Mesothelial cell of epicardium (in vitro differentiated cells): ENCODE measurements at regions not wholly inside any gene's neighbourhood (a gene's known extent, or its start where the extent isn't known, plus 50 kb on each side); places are given as distances from the start of the nearest gene placed in this dataset.

Experiments
- DNase-seq, 2 experiments: peaks; one replicate each; pipeline ENCODE4 v3.0.0; 2021; ENCODE audit warnings: low spot score in 2 of 2; ENCODE audit not compliant: unreplicated experiment in 2 of 2
- H3K27ac Mint-ChIP-seq: 2 replicates; pipeline ENCODE4 v1.8.0; 2021; ENCODE audit warnings: mixed read lengths
- H3K27me3 Mint-ChIP-seq: 2 replicates; pipeline ENCODE4 v1.8.0; 2021; ENCODE audit warnings: low read depth, mixed read lengths
- H3K36me3 Mint-ChIP-seq: 2 replicates; pipeline ENCODE4 v1.8.0; 2021; ENCODE audit warnings: mixed read lengths
- H3K4me1 Mint-ChIP-seq: 2 replicates; pipeline ENCODE4 v1.8.0; 2021; ENCODE audit warnings: mixed read lengths
- H3K4me3 Mint-ChIP-seq: 2 replicates; pipeline ENCODE4 v1.8.0; 2021; ENCODE audit warnings: mild to moderate bottlenecking, moderate library complexity, mixed read lengths
- H3K9me3 Mint-ChIP-seq: 2 replicates; pipeline ENCODE4 v1.8.0; 2021; ENCODE audit warnings: mixed read lengths
- TF ChIP-seq, protein P1 (sequence below): fragments of 200-600 bp; sonication (generic); IDR thresholded peaks from one replicate; pipeline ENCODE4 v1.5.0; 2021; ENCODE audit warnings: antibody characterized with exemption; ENCODE audit not compliant: unreplicated experiment

DNA sequence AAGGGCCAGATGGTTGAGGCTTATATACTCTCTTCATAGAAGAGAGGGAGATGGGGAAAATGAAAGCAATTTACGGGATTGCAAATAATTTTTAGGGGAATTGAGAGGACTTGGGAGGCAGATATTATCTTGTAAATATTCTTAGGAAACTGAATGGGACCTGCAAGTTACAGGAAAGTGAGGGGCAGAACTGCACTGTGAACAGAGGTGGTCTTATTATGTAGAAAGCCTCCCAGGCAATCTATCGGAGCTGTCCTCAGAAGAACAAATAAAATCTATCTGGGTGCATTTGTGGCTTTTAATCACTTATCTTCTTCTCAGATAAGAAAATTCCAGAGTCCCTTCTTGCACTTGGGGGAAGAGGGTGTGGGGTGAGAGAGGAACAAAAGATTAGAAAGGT, 223.5 kb downstream of the RHOU start:
- H3K4me1 Mint-ChIP-seq = peaks cover 21% of the 10 kb centered on the region
- H3K4me3 Mint-ChIP-seq = no peak overlapping the region
- no peaks in the 10 kb centered on the region for H3K36me3 Mint-ChIP-seq
- H3K27ac Mint-ChIP-seq = peak overlapping the region; percentile 41
- H3K27me3 Mint-ChIP-seq = no peaks in the 10 kb centered on the region
- no peak for DNase-seq
- TF ChIP-seq, protein P1, sequence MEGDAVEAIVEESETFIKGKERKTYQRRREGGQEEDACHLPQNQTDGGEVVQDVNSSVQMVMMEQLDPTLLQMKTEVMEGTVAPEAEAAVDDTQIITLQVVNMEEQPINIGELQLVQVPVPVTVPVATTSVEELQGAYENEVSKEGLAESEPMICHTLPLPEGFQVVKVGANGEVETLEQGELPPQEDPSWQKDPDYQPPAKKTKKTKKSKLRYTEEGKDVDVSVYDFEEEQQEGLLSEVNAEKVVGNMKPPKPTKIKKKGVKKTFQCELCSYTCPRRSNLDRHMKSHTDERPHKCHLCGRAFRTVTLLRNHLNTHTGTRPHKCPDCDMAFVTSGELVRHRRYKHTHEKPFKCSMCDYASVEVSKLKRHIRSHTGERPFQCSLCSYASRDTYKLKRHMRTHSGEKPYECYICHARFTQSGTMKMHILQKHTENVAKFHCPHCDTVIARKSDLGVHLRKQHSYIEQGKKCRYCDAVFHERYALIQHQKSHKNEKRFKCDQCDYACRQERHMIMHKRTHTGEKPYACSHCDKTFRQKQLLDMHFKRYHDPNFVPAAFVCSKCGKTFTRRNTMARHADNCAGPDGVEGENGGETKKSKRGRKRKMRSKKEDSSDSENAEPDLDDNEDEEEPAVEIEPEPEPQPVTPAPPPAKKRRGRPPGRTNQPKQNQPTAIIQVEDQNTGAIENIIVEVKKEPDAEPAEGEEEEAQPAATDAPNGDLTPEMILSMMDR = no peak
- H3K9me3 Mint-ChIP-seq = peaks cover 9% of the 10 kb centered on the region

DNA sequence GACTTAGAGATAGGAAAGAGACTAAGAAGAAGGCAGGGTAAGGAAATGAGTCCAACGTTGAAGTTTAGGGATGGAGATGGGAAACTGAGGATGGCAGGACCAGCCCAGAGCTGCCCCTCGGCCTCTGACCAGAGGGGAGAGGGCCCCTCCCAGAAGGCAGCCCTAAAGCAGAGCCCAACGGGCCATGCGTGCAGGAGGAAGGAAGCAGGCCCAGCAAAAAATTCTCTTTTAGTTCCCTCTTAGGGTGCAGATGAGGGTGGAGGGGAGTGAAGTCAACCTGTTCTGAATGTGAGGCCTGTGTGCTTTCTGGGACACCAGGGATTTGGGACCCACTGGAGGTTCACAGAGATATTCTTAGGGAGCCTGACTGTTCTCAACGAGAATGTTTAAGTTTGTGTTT, 225.4 kb downstream of the RHOU start:
- Mint-ChIP-seq H3K36me3 (no peaks in the 10 kb centered on the region), H3K9me3 (no peaks in the 10 kb centered on the region), H3K4me3 (no peak overlapping the region), H3K27ac (no peak overlapping the region), H3K4me1 (peaks cover 36% of the 10 kb centered on the region), H3K27me3 (no peaks in the 10 kb centered on the region)
- DNase-seq = no peak
- TF ChIP-seq, protein P1 = no peak

DNA sequence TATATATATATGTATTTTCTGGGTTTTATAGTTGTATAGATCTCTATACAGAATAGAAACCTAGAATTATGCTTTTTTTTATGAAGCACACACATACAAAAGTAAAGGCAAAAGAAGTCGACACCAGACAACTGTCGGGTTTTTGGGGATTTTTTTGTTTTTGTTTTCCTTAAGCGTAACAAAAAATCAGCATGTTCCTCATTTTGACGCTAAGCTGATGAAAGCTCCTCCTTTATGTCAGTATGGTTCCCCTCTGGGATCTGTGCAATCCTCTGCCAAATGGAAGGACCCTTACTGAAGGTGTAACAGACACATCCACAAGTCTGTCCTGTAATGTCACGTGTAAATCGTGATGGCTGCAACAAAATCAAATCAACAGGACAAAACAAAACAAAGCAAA, 226.2 kb downstream of the RHOU start:
- Mint-ChIP-seq H3K9me3 (no peaks in the 10 kb centered on the region), H3K4me3 (no peak overlapping the region), H3K36me3 (no peaks in the 10 kb centered on the region), H3K27me3 (no peaks in the 10 kb centered on the region), H3K4me1 (peaks cover 38% of the 10 kb centered on the region), H3K27ac (no peak overlapping the region)
- TF ChIP-seq, protein P1 = no peak
- DNase-seq = no peak

DNA sequence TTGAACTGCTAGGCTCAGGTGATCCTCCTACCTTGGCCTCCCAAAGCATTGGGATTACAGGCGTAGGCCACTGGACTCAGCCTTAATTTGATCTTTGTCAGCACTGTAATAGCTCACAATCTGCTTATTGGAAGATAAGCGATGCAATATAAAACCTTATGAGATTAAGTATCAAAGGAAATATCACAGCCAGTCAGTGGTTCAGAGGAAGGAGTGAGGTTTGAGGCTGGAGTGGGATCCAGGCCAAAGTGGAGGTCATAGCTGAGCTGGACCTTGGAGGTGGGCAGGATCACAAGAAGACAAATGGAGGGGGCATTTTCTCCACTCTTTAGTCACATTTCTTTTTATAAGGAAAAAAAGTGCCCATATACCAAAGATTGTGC, 228.5 kb downstream of the RHOU start:
- Mint-ChIP-seq H3K4me3 (no peak overlapping the region), H3K4me1 (peaks cover 28% of the 10 kb centered on the region)

DNA sequence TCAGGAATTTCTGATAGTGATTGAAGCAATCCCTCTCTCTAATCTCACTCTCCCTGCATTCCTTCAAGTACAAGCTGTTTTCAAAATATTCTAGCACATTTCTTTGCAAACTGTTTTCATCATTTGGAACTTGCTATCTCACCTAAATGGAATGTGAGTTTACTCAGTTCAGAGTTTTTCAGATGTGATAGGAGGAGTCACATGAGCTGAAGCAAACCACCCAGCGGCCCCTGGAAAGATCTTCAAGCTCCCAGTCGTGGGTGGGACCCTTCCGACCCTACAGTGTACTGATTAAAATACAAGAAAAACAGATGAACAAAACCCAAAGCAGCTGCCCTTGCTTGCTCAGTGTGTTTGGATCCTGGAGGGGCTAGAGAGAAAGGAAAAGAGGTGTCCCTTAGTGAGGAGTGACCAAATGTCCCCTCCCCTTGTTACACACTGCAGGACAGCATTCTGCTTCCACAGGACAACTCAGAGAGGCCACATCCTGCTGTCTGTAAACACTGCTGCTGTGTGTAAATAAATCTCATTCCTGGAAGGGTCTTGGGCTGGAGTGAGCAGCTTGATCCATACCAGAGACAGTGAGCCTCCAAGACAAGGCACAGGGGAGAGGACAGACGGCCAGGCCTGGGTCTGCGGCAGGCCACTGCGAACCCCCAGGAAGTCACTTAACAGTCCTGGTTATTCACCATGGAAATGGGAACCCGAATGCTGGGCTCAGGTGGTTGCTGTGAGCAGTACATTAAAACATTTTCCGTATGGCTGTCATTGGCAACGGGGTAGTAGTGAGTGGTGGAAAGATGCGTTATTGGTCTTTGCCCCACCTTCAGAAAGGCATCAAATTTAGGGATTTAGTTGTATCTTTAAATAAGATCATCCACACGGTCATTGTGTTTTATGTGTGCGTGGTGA, 229.2 kb downstream of the RHOU start:
- Mint-ChIP-seq H3K9me3 (no peaks in the 10 kb centered on the region), H3K4me1 (peaks cover 22% of the 10 kb centered on the region), H3K27me3 (no peaks in the 10 kb centered on the region), H3K27ac (peak overlapping the region; percentile 100), H3K4me3 (no peak overlapping the region), H3K36me3 (no peaks in the 10 kb centered on the region)
- DNase-seq = peak in 1 of 2 experiments; percentile 60
- TF ChIP-seq, protein P1 = no peak

More for the DNA sequence above, 228.5 kb downstream of the RHOU start:
- Mint-ChIP-seq H3K36me3 (no peaks in the 10 kb centered on the region), H3K27ac (peak overlapping the region; percentile 100), H3K9me3 (no peaks in the 10 kb centered on the region), H3K27me3 (no peaks in the 10 kb centered on the region)
- DNase-seq = no peak
- TF ChIP-seq, protein P1 = no peak
